GM21528 (cell line): ENCODE measurements at regions not wholly inside any gene's neighbourhood (a gene's known extent, or its start where the extent isn't known, plus 50 kb on each side); places are given as distances from the start of the nearest gene placed in this dataset.

Experiments used
- ATAC-seq: cut with Tn5 transposase; IDR thresholded peaks from one replicate; pipeline ENCODE4 v1.9.1; 2021; ENCODE audit warnings: mild to moderate bottlenecking, moderate library complexity; ENCODE audit not compliant: unreplicated experiment, low FRiP score

- no peak for ATAC-seq
Observed at GRCh38 chr3:27593173-27593572, 109.0 kb upstream of the SLC4A7 start.

GRCh38 chr3:27591312-27592210 lies 107.4 kb upstream of the SLC4A7 start:
- ATAC-seq: no peak

- ATAC-seq: no peak
Observed at GRCh38 chr3:27590437-27591298, 106.5 kb upstream of the SLC4A7 start.

GRCh38 chr3:27589795-27590194 lies 105.6 kb upstream of the SLC4A7 start:
- ATAC-seq: no peak

GRCh38 chr3:27585429-27585828 lies 101.2 kb upstream of the SLC4A7 start:
- no peak for ATAC-seq

- ATAC-seq: no peak
Observed at GRCh38 chr3:27584874-27585273, 100.7 kb upstream of the SLC4A7 start.

- ATAC-seq: no peak
Observed at GRCh38 chr3:27581852-27582251, 97.7 kb upstream of the SLC4A7 start.

GRCh38 chr3:27578032-27578431 lies 93.8 kb upstream of the SLC4A7 start:
- ATAC-seq: no peak

- ATAC-seq: no peak
Observed at GRCh38 chr3:27577504-27577903, 93.3 kb upstream of the SLC4A7 start.

- no peak for ATAC-seq
Observed at GRCh38 chr3:27576171-27576570, 92.0 kb upstream of the SLC4A7 start.

GRCh38 chr3:27575499-27575898 lies 91.3 kb upstream of the SLC4A7 start:
- ATAC-seq: no peak

- no peak for ATAC-seq
Observed at GRCh38 chr3:27574438-27574795, 90.2 kb upstream of the SLC4A7 start.

GRCh38 chr3:27573780-27574437 lies 89.7 kb upstream of the SLC4A7 start:
- ATAC-seq: no peak

- no peak for ATAC-seq
Observed at GRCh38 chr3:27573138-27573537, 89.0 kb upstream of the SLC4A7 start.

- ATAC-seq: no peak
Observed at GRCh38 chr3:27571345-27571744, 87.2 kb upstream of the SLC4A7 start.

GRCh38 chr3:27570421-27571106 lies 86.4 kb upstream of the SLC4A7 start:
- no peak for ATAC-seq

- ATAC-seq: no peak
Observed at GRCh38 chr3:27568393-27568792, 84.2 kb upstream of the SLC4A7 start.

GRCh38 chr3:27567251-27567650 lies 83.1 kb upstream of the SLC4A7 start:
- no peak for ATAC-seq

GRCh38 chr3:27565201-27565852 lies 81.1 kb upstream of the SLC4A7 start:
- ATAC-seq: no peak

- no peak for ATAC-seq
Observed at GRCh38 chr3:27561576-27561975, 77.4 kb upstream of the SLC4A7 start.
